Hepatocyte (in vitro differentiated cells): ENCODE measurements at regions not wholly inside any gene's neighbourhood (a gene's known extent, or its start where the extent isn't known, plus 50 kb on each side); places are given as distances from the start of the nearest gene placed in this dataset.

Experiments
- DNase-seq: peaks from one replicate; pipeline ENCODE4 v3.0.0-alpha.2; 2016; ENCODE audit warnings: low spot score
- H2AFZ ChIP-seq: fragments of 200-600 bp; sonication (generic); 2 replicates; pipeline ENCODE4 v1.6.0; 2016; ENCODE audit warnings: antibody characterized with exemption, mild to moderate bottlenecking
- H3K27ac ChIP-seq: fragments of 200-600 bp; sonication (generic); 2 replicates; pipeline ENCODE4 v1.5.1; 2016; ENCODE audit warnings: mild to moderate bottlenecking
- H3K27me3 ChIP-seq: fragments of 200-600 bp; sonication (generic); 2 replicates; pipeline ENCODE4 v1.6.1; 2016
- H3K36me3 ChIP-seq: fragments of 200-600 bp; sonication (generic); replicated peaks from 2 replicates; pipeline ENCODE4 v1.5.1; 2016; ENCODE audit warnings: low read depth; ENCODE audit not compliant: insufficient read depth
- H3K4me1 ChIP-seq: fragments of 200-600 bp; sonication (generic); 2 replicates; pipeline ENCODE4 v1.5.1; 2016; ENCODE audit warnings: mild to moderate bottlenecking, moderate library complexity; ENCODE audit not compliant: insufficient read depth
- H3K4me2 ChIP-seq: fragments of 200-600 bp; sonication (generic); 2 replicates; pipeline ENCODE4 v1.6.0; 2016
- H3K4me3 ChIP-seq: fragments of 200-600 bp; sonication (generic); 2 replicates; pipeline ENCODE4 v1.5.1; 2016; ENCODE audit warnings: mild to moderate bottlenecking
- H3K79me2 ChIP-seq: fragments of 200-600 bp; sonication (generic); 2 replicates; pipeline ENCODE4 v1.6.0; 2017; ENCODE audit warnings: mild to moderate bottlenecking
- H3K9me2 ChIP-seq: fragments of 200-600 bp; sonication (generic); replicated peaks from 2 replicates; pipeline ENCODE4 v1.6.0; 2017; ENCODE audit warnings: mild to moderate bottlenecking; ENCODE audit not compliant: insufficient read depth
- H3K9me3 ChIP-seq: fragments of 200-600 bp; sonication (generic); 2 replicates; pipeline ENCODE4 v1.5.1; 2016; ENCODE audit warnings: low read depth, mild to moderate bottlenecking
- H4K20me1 ChIP-seq: fragments of 200-600 bp; sonication (generic); 2 replicates; pipeline ENCODE4 v1.6.0; 2016; ENCODE audit warnings: mild to moderate bottlenecking; ENCODE audit not compliant: insufficient read depth, poor library complexity, severe bottlenecking
- CTCF ChIP-seq: fragments of 200-600 bp; sonication (generic); IDR thresholded peaks from 2 replicates; pipeline ENCODE4 v1.5.1; 2016; ENCODE audit warnings: antibody characterized with exemption, mild to moderate bottlenecking; ENCODE audit not compliant: poor library complexity
- EZH2 ChIP-seq: fragments of 200-600 bp; sonication (generic); IDR thresholded peaks from 2 replicates; pipeline ENCODE4 v1.6.1; 2016; ENCODE audit warnings: antibody characterized with exemption, mild to moderate bottlenecking, borderline replicate concordance
- EZH2phosphoT487 ChIP-seq: fragments of 200-600 bp; sonication (generic); IDR thresholded peaks from one replicate; pipeline ENCODE4 v1.6.1; 2018; ENCODE audit warnings: antibody characterized with exemption, mild to moderate bottlenecking, low read depth, moderate library complexity; ENCODE audit not compliant: unreplicated experiment, severe bottlenecking
- WGBS: methylation state at CpG from one replicate; pipeline ENCODE4 v1.1.6; 2016; ENCODE audit warnings: low lambda C conversion rate; ENCODE audit errors: missing lambda C conversion rate; 5-methylcytosine and 5-hydroxymethylcytosine counted together

- no peaks in the 10 kb centered on the region for H3K9me3 ChIP-seq
- 80% methylated on average over 7 of the region's 7 CpGs for WGBS
- no peaks in the 10 kb centered on the region for H3K27me3 ChIP-seq
- H3K36me3 ChIP-seq = no peaks in the 10 kb centered on the region
- H2AFZ ChIP-seq = no peak overlapping the region
- H3K4me3 ChIP-seq = no peak overlapping the region
- H3K4me1 ChIP-seq = no peaks in the 10 kb centered on the region
- no peak overlapping the region for H3K27ac ChIP-seq
- no peaks in the 10 kb centered on the region for H3K9me2 ChIP-seq
- DNase-seq = no peak
- H3K4me2 ChIP-seq = no peak overlapping the region
- H3K79me2 ChIP-seq = no peaks in the 10 kb centered on the region
- TF ChIP-seq CTCF (no peak), EZH2phosphoT487 (no peak), EZH2 (no peak)
- no peaks in the 10 kb centered on the region for H4K20me1 ChIP-seq
These were observed 99.6 kb downstream of the ODF2L start for GRCh38 chr1:86296305-86297205.

- WGBS = 56% methylated on average over 1 of the region's 1 CpG
- H3K27me3 ChIP-seq = no peaks in the 10 kb centered on the region
- H3K9me2 ChIP-seq = no peaks in the 10 kb centered on the region
- no peaks in the 10 kb centered on the region for H3K9me3 ChIP-seq
- DNase-seq = no peak
- no peak overlapping the region for H3K4me2 ChIP-seq
- no peaks in the 10 kb centered on the region for H3K36me3 ChIP-seq
- H3K4me1 ChIP-seq = peaks cover 2% of the 10 kb centered on the region
- H4K20me1 ChIP-seq = no peaks in the 10 kb centered on the region
- peak overlapping the region; percentile 92 for H3K27ac ChIP-seq
- H2AFZ ChIP-seq = no peak overlapping the region
- TF ChIP-seq EZH2 = no peak
- no peak for TF ChIP-seq EZH2phosphoT487
- no peak for TF ChIP-seq CTCF
- H3K4me3 ChIP-seq = no peak overlapping the region
- no peaks in the 10 kb centered on the region for H3K79me2 ChIP-seq
These were observed 106.4 kb downstream of the ODF2L start for GRCh38 chr1:86289746-86290145.

GRCh38 chr1:86289161-86289560 is 107.0 kb downstream of the ODF2L start:
- H3K9me2 ChIP-seq = no peaks in the 10 kb centered on the region
- peak overlapping the region; percentile 92 for H3K27ac ChIP-seq
- no peak overlapping the region for H2AFZ ChIP-seq
- no peaks in the 10 kb centered on the region for H3K79me2 ChIP-seq
- H4K20me1 ChIP-seq = no peaks in the 10 kb centered on the region
- no peaks in the 10 kb centered on the region for H3K27me3 ChIP-seq
- H3K36me3 ChIP-seq = no peaks in the 10 kb centered on the region
- peaks cover 2% of the 10 kb centered on the region for H3K4me1 ChIP-seq
- no peaks in the 10 kb centered on the region for H3K9me3 ChIP-seq
- TF ChIP-seq EZH2 (no peak), EZH2phosphoT487 (no peak), CTCF (no peak)
- no peak overlapping the region for H3K4me2 ChIP-seq
- H3K4me3 ChIP-seq = no peak overlapping the region
- DNase-seq = no peak
